ENCODE measurements at regions not wholly inside any gene's neighbourhood (a gene's known extent, or its start where the extent isn't known, plus 50 kb on each side); places are given as distances from the start of the nearest gene placed in this dataset.

- Mint-ChIP-seq H3K36me3 (ENCODE audit: low read depth) (no peaks in the 10 kb centered on the region), H3K4me3 (no peak overlapping the region), H3K9me3 (no peaks in the 10 kb centered on the region), H3K27ac (no peak overlapping the region), H3K27me3 (ENCODE audit: insufficient read depth, low read depth, poor library complexity) (no peaks in the 10 kb centered on the region), H3K4me1 (no peaks in the 10 kb centered on the region)
- no peak overlapping the region for H3K4me3 ChIP-seq
- H3K4me2 ChIP-seq: no peak overlapping the region
- H3K36me3 ChIP-seq (ENCODE audit: insufficient read depth): no peaks in the 10 kb centered on the region
- H3K79me2 ChIP-seq (replicated peaks; ENCODE audit: insufficient read depth): no peaks in the 10 kb centered on the region
- no peaks in the 10 kb centered on the region for H3K27me3 ChIP-seq (ENCODE audit: insufficient read depth)
- DNase-seq (ENCODE audit: low spot score) (no peak), ATAC-seq (no peak)
- H3K4me1 ChIP-seq (ENCODE audit: insufficient read depth): no peaks in the 10 kb centered on the region
- TF ChIP-seq CTCF (conservative IDR thresholded peaks at IDR 0.05; ENCODE audit: low read depth in 2 of 2): no peak
- no peak for TF ChIP-seq EZH2phosphoT487 (IDR thresholded peaks at IDR 0.05; ENCODE audit: unreplicated experiment)
- no peak for TF ChIP-seq ZNF462 (CRISPR knock-in tag; IDR thresholded peaks at IDR 0.05)
- no peak for TF ChIP-seq REST (IDR thresholded peaks at IDR 0.05; ENCODE audit: unreplicated experiment)
- no peak for TF ChIP-seq EZH2 (IDR thresholded peaks at IDR 0.05; ENCODE audit: low read depth, unreplicated experiment)
- TF ChIP-seq POLR2AphosphoS5 (IDR thresholded peaks at IDR 0.05; ENCODE audit: low read depth): no peak
- TF ChIP-seq NANOG (IDR thresholded peaks at IDR 0.05; ENCODE audit: borderline replicate concordance): no peak
- TF ChIP-seq JUNB (IDR thresholded peaks at IDR 0.05; ENCODE audit: unreplicated experiment): no peak
- no peak for TF ChIP-seq CREB1 (CRISPR knock-in tag; IDR thresholded peaks at IDR 0.05; ENCODE audit: low read depth)
- no peak for TF ChIP-seq ZNF331 (CRISPR knock-in tag; IDR thresholded peaks at IDR 0.05; ENCODE audit: low read depth)
- no peaks in the 10 kb centered on the region for H4K20me1 ChIP-seq (replicated peaks; ENCODE audit: insufficient read depth)
- no peaks in the 10 kb centered on the region for H3F3A ChIP-seq (replicated peaks; ENCODE audit: low read depth)
- no peaks in the 10 kb centered on the region for H3K9me2 ChIP-seq (ENCODE audit: insufficient read depth)
- H3K27ac ChIP-seq (ENCODE audit: low read depth): no peak overlapping the region
- H2AFZ ChIP-seq: no peak overlapping the region
These were observed 1214.9 kb upstream of the IGFBP7 start for GRCh38 chr4:58325070-58325469.

Measured in GM23338 (cell line).